GM21737 (cell line): ENCODE measurements at regions not wholly inside any gene's neighbourhood (a gene's known extent, or its start where the extent isn't known, plus 50 kb on each side); places are given as distances from the start of the nearest gene placed in this dataset.

ENCODE experiments used
- ATAC-seq: cut with Tn5 transposase; IDR thresholded peaks from one replicate; pipeline ENCODE4 v1.9.1; 2021; ENCODE audit warnings: mild to moderate bottlenecking, moderate library complexity; ENCODE audit not compliant: unreplicated experiment

DNA sequence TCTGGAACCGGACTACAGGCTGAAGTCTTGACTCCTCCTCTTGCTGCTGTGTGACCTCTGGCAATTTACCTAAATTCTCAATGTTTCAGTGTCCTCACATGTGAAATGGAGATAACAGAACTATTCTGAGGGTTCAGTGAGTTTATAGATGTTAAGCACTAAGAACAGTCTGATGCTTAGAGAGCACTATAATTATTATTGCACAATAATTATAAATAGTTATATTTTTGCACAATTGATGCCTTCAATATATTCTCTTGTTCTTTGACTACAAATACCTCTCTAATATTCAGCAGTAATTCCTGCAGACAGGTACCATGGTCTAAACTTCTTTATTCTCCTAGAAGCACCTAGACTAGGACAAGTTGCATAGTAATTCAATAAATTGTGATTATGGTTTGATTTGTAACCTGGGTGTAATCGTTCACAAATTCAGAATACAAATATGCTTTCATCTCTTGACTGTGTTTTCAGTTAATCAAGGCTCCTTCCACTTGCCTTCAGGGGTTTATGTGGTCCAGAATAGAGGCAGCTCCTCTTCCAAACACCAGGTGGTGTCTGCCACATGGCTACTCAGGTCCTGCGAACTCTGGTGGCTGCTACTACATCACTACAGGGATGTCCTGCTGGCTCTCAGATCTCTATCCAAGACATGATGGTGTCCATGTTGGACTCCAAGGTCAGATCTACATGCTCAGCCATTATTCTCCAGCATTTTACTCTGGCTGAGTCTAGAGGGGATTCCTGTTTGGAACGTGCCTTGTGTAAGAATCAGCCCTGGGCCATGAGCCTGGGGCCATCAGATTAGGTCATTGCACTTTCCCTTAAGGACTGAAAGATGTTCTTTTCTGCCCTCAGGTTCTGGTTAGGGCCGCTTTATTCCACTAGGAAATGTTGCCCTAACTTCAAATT is 103.4 kb downstream of the QRFPR start:
- ATAC-seq, result no peak

DNA sequence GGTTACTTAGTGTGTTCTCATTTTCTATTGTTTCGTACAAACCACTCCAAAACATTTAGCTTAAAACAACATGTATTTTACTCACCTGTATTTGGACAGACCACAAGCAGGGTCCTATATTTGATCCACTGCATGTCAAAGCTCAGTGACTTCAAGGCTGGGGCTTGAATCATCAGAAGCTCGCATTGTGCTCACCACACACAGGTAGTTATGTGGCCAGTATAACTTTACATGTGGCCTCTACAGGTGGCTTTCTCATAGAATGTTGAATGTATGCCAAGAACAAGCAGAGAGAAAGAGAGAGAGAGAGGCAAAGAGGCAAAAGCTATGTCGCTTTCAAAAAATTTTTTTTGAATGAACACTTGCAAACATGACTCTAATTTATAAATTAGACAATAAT is 107.6 kb downstream of the QRFPR start:
- ATAC-seq, result no peak

DNA sequence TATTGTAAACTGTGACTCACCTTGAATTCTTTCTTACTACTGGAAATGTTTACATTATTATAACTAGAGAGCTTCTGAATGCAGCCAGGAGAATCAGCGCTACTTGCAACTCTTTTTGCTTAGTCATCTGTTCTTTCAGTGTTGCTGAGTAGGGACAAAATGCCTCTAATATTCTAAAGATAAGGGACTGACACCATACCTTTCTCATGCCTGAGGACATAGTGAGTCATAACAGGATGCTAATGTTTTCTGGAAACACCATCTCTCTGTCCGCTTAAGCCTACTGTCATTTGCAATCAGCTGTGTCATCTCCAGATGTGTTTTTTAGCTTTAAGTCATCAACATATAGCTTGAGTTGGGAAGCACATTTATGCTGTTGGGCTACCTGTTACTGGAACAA is 108.3 kb downstream of the QRFPR start:
- no peak for ATAC-seq

DNA sequence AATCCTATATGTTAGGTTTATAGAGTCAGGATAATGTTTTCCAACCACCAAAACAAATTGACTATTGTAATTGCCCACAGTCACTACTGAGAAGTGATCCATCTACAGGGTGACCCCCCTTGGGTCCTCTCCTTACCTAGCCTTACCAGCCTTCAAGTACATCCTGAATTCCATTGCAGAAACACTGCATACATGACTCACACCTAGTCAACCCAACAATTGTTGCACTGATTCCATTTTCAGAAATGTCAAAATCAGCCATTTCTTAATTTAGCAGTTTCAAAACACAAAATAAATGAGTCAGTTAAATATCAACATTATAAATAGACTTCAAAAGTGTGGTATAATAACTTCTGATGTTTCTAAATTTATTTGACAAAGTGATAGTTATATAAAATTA is 106.3 kb upstream of the TNIP3 start:
- ATAC-seq, result no peak

DNA sequence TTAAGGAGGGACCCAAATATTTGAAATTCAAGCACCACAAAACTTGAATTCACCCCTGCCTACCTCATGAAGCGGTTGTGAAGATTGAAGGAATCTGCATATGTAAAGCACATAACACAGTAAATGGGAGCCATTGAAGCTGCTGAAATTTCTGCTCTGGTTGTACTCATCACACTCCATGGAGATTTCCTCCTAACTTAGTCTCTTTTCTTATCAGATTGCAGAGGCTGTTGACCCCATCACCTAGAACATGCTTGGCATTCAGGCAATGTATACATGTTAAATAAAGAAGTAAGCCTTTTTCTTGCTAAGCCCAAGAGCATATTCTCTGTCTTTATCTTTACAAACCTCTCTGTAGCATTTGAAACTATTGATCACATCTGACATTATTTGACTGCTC is 104.9 kb upstream of the TNIP3 start:
- ATAC-seq, result no peak

DNA sequence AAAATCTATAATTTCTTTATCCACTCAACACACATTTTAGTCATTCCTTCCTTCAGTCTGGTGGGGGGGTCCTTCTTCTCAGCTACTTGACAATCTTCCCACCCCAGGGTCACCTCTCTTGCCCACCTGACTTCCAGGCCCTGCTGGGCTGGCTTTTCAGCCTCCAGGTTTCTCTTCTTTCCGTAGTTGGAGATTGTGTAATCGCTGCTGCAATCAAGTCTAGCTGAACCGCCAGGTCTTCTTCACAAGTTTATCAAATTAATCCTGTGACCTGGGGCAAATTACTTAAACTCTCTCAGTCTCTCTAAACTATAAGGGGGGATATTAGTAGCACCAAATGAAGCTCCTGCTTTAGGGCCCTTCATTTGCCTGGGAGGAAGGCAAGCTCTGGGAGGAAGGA is 102.9 kb upstream of the TNIP3 start:
- no peak for ATAC-seq

DNA sequence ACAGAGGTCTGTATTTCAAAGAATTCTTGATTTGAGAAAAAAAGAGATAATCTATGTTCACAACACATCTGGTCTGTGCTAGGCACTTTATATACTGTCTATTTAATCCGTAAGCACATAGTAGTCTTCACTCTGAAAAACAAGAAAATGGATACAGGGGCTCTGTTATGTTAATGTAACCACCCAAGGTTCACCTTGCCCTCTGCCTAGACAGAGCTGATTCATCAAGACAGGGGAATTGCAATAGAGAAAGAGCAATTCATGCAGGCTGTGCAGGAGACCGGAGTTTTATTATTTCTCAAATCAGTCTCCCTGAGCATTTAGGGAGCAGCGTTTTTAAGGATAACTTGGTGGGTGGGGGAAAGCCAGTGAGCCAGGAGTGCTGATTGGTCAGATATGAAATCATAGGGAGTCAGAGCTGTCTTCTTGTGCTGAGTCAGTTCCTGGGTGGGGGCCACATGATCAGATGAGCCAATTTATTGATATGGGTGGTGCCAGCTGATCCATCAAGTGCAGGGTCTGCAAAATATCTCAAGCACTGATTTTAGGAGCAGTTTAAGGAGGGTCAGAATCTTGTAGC is 92.9 kb upstream of the TNIP3 start:
- no peak for ATAC-seq

DNA sequence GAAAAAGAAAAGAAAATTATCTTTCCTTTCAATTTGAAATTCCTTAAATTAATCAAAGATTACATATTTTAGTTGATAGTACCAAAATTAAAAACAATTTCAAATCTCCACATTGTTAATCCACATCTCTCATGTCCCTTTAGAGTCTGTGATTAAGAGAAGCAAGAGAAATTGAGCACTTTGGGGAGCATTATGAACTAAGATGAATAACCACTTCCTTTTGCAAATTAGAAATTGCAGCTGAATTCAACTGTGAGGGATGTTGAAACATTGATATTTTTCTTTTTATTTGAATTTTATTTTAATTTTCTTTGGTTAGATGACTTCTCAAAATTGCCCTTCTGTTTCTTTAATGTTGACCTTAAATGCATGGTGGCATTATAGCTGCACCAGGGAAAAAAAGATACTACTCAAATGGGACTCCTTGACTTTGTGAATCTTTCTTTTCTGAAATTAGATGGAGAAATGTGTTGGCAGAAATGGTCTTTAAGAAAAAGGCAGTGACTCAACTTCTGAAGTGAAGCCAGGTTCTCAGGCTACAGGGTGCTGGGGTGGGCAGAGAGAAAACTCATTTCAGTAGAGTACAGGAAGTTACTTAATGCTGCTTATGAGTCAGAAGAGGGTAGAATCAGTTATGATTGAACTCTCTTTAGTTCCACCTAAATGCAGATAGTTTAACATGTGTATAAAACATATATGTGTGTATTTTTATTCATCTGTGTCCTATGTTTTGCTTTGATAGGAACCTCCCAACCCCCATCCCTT is 92.0 kb upstream of the TNIP3 start:
- peak; percentile 100 for ATAC-seq

DNA sequence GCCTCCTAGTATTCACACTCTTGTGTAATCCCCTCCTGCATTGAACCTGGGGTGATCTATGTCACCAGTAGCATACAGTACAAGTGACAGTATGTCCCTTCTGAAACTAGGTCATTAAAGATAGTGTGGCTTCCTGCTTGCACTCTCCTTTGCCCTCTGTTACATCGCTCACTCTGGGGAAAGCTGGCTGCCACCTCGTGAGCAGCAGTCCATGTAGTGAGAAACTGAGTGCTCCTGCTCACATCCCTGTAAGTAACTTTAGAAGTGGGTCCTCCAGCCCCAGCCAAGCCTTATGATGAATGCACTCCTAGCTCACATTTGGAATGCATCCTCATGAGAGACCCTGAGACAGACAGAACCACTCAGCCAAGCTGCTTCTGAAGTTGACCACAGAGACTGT is 89.8 kb upstream of the TNIP3 start:
- ATAC-seq, result no peak

DNA sequence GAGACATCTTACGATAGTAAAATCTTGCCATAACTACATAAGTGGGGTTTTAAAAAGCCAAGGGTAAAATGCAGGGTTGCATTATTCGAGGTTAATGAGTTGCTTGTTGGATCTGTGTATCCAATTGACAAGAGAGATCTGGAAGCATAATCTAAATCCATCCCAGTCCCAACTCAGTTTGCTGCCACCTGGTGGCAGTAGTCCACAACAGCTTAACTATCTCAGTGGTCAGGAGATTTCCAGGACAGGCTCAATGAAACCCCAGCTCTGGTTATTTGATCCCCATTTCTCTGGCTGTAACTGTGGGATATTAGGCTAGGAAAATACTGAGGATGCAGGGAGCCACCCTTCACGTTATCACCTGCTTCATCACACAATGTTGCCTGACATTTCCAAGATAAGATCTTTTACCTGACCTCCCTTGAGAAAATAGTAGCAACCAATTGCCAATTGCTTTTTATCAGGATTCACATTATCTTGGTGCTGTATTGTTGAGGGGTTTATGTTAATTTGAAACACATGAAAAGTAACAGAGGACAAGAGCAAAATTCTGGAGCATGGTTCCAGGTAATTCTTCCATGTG is 88.2 kb upstream of the TNIP3 start:
- ATAC-seq, result peak; percentile 37

DNA sequence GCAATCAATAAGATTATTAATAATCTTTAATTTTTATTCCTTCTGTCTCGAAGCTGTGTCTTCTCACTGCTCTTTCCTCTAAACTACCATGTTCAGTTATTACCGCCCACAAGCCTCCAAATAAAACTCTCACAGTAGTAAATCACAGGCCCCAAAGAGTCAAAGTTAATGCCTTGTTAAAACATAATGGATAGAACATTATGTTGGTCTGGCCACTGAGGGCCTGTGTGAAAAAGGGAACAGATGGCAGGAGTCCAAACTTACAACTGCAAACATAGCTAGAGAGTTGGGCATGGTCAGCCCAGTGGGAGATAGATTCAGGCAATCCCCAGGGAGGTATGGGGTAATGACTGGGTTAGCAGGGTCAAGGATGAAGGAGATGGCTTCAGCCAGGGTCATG is 84.6 kb upstream of the TNIP3 start:
- no peak for ATAC-seq

DNA sequence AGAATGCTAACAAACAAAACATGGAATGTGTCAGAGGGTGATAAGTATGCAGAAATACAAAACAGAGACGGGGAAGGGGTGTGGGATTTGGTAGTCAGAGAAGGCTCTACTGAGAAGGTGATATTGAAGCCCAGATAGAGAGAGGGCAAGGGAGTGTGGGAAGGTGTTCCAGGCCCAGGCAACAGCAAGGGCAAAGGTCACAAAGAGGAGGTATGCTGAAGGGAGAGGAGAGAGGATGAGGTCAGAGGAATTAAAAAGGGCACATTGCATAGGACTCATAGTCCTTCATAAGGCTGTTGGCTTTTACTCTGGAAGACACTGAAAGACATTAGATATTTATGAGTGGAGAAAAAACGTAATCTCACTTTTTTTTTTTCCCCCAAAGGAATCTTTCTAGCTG is 82.6 kb upstream of the TNIP3 start:
- no peak for ATAC-seq

DNA sequence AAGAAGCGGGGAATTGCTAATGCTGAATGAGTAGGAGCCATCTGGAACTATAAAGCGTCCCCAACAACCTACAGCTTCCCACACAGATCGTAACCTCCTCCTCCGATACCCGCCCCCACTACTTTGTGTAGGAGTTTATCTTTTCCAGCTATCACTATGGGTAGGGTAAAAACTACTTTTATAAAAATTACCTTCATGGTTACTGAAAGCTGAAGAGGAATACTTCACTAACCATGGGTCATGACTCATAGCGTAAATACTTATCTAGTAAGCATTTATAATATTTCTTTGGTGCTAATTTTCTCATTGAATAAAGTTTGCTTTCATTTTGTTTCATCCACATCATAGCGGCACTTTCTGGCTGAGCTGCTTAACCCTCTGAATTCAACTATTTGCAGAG is 79.4 kb upstream of the TNIP3 start:
- no peak for ATAC-seq

DNA sequence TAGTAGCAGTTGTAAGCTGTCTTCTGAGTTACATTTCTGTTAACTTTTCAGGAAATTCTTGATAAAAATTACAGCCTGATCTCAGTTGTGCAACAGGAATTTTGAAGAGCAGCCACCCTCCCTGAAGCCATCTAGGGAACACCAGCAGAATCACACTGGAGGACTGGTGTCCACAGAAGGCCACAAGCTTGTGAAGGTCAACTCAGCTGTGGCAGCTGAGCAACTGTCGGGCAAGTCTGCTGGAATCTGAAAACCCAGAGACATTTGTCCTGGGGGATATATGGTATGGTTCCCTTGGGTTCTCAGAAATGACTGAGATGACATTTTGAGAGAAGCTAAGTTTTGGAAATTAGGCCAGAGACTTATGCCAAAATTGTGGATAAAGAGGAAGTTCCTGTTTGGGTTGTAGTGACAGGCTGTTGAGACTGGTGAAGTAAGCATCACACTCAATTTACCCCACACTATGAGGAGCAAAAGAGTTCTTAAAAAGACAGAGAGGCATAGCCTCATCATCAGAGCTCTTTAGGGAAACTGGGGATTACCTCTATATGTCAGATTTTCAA is 78.1 kb upstream of the TNIP3 start:
- no peak for ATAC-seq

DNA sequence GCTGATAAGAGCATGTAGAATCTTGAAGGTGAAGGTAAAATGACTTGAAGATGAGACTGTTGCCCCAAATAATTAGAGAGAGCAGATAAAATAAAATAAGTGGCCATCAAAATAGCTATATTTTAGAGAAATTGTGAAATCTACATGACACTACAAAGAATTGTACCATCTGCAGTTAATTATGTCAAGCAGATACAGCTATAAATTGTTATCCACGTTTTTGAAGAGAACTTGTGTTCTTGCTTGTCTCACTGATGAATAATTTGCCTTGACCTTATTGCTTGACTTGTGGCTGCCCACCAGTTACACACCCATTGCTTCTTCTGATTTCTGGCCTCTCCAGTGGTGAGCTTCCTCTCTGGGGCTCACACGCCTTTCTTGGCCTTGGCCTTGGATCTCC is 75.8 kb upstream of the TNIP3 start:
- no peak for ATAC-seq

DNA sequence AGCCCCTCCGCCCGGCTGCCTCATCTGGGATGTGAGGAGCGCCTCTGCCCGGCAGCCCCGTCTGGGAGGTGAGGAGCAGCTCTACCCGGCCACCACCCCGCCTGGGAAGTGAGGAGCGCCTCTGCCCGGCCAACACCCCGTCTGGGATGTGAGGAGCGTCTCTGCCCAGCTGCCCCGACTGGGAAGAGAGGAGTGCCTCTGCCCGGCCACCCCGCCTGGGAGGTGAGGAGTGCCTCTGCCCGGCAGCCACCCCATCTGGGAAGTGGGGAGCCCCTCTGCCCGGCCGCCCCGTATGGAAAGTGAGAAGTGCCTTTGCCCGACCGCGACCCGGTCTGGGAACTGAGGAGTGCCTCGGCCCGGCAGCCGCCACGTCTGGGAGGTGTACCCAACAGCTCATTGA is 74.3 kb upstream of the TNIP3 start:
- ATAC-seq, result no peak

DNA sequence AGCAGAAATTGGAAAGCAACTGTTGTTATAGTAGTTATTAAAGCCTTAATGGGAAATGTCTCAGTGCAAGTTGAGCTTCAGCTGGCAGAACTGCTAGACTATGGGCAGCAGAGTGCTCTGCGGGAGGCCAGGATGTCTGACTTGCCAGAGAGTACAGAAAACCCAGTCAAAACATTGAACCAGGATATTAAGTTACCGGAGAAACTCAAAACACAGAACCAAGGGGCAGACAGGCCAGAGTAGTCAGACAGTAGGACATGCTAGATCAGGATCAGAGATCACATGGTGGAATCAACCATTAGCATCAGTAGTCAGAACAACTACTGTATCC is 72.9 kb upstream of the TNIP3 start:
- no peak for ATAC-seq

DNA sequence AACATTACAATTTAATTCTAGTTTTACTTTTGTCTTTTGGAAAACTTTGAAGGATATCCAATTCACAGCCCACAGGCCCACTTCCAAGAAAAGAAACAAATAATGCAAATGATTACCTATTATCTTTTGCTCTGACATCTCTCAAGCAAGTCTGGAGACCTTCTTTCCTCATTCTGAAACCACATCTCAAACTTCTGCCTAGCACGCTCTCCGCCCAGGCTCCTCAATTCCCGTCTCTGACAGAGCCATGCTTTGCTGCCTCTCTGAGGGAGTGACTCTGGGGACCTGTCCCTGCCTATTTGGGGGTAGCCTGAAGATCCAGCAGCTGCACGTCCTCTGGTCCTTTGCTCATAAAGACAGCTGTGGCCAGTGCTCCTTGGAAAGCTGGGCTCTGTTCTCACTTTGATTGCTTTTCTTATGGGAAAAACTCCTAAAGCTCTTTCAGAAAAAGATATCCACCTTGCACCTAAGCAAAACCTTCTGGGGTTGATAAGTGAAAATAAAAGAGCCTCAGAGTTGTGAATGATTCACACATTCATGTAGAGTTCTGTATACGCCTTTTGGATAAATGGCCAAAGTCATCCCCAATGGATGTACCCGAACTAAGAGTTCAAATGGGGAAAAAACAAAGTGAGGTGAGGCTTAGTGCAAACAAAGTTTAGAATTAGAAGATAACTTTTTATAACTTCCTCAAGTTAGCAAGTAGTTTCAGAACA is 72.4 kb upstream of the TNIP3 start:
- no peak for ATAC-seq

DNA sequence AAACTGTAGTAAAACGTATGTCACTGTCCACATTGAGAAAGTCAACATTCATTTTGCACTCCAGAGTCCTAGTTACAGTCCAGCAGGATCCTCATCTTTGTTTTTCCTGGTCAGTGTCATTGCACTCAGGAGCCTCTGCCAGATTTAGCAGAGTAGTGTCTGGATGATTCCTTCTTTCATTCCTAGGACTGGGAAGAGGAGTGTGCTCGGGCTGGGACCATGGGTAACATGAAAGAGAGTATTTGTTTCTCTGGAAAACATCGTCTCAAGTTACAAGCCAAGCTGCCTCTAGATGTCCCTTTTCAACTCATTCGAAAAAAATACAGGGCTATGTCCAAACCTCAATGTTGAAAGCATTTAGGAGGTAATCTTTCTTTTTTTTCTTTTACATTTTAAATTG is 69.9 kb upstream of the TNIP3 start:
- ATAC-seq, result no peak

DNA sequence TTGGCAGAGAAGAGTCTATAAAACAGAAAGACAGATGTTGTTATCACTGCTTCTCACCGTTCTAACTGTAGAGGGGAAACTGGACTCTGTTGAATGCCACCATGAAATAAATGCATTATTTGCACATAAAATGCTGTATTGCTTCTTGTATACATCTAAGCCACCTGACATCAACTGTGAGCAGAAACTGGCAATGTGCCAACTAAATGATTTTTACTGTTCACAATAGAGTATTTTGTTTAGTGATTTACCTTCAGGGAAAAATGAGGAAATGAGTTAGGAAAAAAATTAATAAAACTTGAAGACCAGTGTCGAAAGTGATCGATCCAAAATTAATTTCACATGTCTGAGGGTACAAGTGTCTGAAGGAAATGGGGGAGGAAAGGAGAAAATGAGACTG is 65.9 kb upstream of the TNIP3 start:
- no peak for ATAC-seq

DNA sequence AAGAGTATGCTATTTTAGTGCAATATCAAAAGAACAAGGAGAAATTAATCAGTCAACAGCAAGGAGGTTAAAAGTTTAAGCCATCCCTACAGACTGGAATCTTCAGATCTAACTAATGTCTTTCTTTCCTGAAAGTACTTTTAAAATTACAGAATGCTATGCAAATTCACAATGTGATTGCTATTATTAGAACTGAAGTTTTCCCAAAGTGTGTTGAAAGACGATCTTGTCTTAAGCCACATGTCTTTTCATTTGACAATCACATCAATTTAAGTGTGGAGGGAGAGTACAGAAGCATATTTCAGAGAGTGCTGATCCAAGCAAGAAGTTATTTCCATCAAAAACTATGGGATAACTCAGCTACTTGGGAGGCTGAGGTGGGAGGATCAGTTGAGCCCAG is 64.7 kb upstream of the TNIP3 start:
- ATAC-seq, result no peak
